ENCODE measurements at regions not wholly inside any gene's neighbourhood (a gene's known extent, or its start where the extent isn't known, plus 50 kb on each side); places are given as distances from the start of the nearest gene placed in this dataset.

DNA sequence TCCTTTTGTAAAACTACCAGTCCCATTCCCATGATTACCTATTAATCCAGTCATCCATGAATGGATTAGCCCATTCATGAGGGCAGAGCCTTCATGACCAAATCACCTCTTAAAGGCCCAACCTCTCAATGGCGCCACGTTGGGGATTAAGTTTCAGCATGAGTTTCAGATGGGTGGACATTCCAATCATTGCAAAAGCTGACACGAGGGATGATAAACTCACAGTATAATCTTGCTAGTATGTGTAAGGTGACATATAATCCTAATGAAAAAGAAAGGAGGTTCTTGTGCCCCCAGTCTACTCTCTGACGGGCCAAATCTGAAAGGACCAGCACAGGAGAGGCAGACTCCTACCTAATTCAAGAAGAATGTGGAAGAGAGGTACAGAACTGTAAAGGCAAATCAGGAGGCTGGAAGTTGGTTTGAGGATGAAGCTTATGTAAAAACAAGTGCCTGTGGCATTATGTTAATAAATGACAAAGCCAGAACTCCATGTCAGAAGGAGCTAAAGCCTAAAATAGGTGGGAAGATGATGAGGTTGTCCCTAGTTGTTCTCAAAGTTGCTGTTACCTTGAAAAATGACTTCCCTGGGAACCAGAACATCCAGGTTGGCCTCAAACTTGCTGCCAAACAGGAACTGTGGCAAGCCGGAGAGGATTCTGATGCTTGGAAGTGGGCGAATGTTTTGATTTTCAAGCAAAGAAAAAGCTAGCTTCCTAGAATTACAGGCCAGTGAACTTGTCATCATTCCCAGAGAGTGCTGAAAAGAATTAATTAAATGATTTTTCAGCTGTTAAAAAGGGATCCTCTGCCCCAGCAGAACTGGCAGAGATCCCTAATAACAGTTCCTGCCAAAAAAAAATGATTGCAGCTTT, 106.5 kb upstream of the TIAM2 start:
- WGBS (ENCODE audit: insufficient coverage), result 89% methylated on average over 2 of the region's 6 CpGs
- Histone ChIP-seq H3K27ac (ENCODE audit: low read length in 2 of 2) (no peak overlapping the region), H2AFZ (ENCODE audit: insufficient read depth, low read depth, low read length, poor library complexity, severe bottlenecking) (no peak overlapping the region), H3K36me3 (replicated peaks in 1 of 2; ENCODE audit: control extremely low read depth in 1 of 2, control insufficient read depth in 1 of 2, extremely low read depth in 1 of 2, insufficient read depth in 2 of 2, low read length in 1 of 2) (peaks cover 0 to 2% of the 10 kb centered on the region in 2 experiments), H3K27me3 (replicated peaks in 1 of 4; ENCODE audit: control extremely low read depth in 1 of 4, control insufficient read depth in 3 of 4, insufficient read depth in 4 of 4, low read length in 3 of 4) (no peaks in the 10 kb centered on the region), H4K20me1 (ENCODE audit: control insufficient read depth, insufficient read depth, low read length, poor library complexity, severe bottlenecking) (no peaks in the 10 kb centered on the region), H3K9me3 (ENCODE audit: control extremely low read depth in 1 of 3, control insufficient read depth in 2 of 3, insufficient read depth in 1 of 3, low read length in 2 of 3) (no peaks in the 10 kb centered on the region), H3K4me2 (replicated peaks; ENCODE audit: low read depth, low read length, poor library complexity, severe bottlenecking) (no peak overlapping the region), H3K9ac (ENCODE audit: low read length) (no peak overlapping the region), H3K4me1 (ENCODE audit: control insufficient read depth in 2 of 2, insufficient read depth in 2 of 2, low read length in 2 of 2) (no peaks in the 10 kb centered on the region), H3K79me2 (ENCODE audit: control insufficient read depth, insufficient read depth, low read length) (peaks cover 2% of the 10 kb centered on the region), H3K4me3 (ENCODE audit: control extremely low read depth in 1 of 5, extremely low read depth in 1 of 5, insufficient read depth in 1 of 5, low read depth in 2 of 5, low read length in 4 of 5) (no peak overlapping the region)
- CTCF ChIA-PET, result interaction anchor here (1.3 to 1.4 kb wide), 2 partner anchors 213 to 287 kb away, joined by 3 read pairs; no protein-coding TSS in a partner anchor
- TF ChIP-seq EZH2 (IDR thresholded peaks at IDR 0.05; ENCODE audit: borderline replicate concordance, insufficient read depth, low read depth, low read length, poor library complexity, severe bottlenecking), result no peak
- TF ChIP-seq, protein P1, sequence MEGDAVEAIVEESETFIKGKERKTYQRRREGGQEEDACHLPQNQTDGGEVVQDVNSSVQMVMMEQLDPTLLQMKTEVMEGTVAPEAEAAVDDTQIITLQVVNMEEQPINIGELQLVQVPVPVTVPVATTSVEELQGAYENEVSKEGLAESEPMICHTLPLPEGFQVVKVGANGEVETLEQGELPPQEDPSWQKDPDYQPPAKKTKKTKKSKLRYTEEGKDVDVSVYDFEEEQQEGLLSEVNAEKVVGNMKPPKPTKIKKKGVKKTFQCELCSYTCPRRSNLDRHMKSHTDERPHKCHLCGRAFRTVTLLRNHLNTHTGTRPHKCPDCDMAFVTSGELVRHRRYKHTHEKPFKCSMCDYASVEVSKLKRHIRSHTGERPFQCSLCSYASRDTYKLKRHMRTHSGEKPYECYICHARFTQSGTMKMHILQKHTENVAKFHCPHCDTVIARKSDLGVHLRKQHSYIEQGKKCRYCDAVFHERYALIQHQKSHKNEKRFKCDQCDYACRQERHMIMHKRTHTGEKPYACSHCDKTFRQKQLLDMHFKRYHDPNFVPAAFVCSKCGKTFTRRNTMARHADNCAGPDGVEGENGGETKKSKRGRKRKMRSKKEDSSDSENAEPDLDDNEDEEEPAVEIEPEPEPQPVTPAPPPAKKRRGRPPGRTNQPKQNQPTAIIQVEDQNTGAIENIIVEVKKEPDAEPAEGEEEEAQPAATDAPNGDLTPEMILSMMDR (IDR thresholded peaks at IDR 0.05), result no peak
- Mint-ChIP-seq H3K4me3 (no peak overlapping the region), H3K4me1 (no peaks in the 10 kb centered on the region), H3K9me3 (ENCODE audit: insufficient read depth) (no peaks in the 10 kb centered on the region), H3K27me3 (no peaks in the 10 kb centered on the region), H3K27ac (no peak overlapping the region)
- DNase-seq, result no peak
- no peak for ATAC-seq (ENCODE audit: low read depth)
- POLR2A ChIA-PET, result no interaction called here
- intact Hi-C loops (cut with micrococcal nuclease), result no loop called here

GRCh38 chr6:154890874-154891273, 104.2 kb upstream of the TIAM2 start:
- Mint-ChIP-seq H3K4me1 (no peaks in the 10 kb centered on the region), H3K4me3 (no peak overlapping the region), H3K9me3 (ENCODE audit: insufficient read depth) (no peaks in the 10 kb centered on the region), H3K27me3 (no peaks in the 10 kb centered on the region), H3K27ac (no peak overlapping the region)
- peaks cover 0 to 2% of the 10 kb centered on the region in 2 experiments for H3K36me3 ChIP-seq (replicated peaks in 1 of 2; ENCODE audit: control extremely low read depth in 1 of 2, control insufficient read depth in 1 of 2, extremely low read depth in 1 of 2, insufficient read depth in 2 of 2, low read length in 1 of 2)
- H3K27ac ChIP-seq (ENCODE audit: low read length in 2 of 2), result no peak overlapping the region
- H3K79me2 ChIP-seq (ENCODE audit: control insufficient read depth, insufficient read depth, low read length), result peaks cover 2% of the 10 kb centered on the region
- no peaks in the 10 kb centered on the region for H3K4me1 ChIP-seq (ENCODE audit: control insufficient read depth in 2 of 2, insufficient read depth in 2 of 2, low read length in 2 of 2)
- TF ChIP-seq, protein P1 (IDR thresholded peaks at IDR 0.05), result no peak
- TF ChIP-seq EZH2 (IDR thresholded peaks at IDR 0.05; ENCODE audit: borderline replicate concordance, insufficient read depth, low read depth, low read length, poor library complexity, severe bottlenecking), result no peak
- H3K4me2 ChIP-seq (replicated peaks; ENCODE audit: low read depth, low read length, poor library complexity, severe bottlenecking), result no peak overlapping the region
- H4K20me1 ChIP-seq (ENCODE audit: control insufficient read depth, insufficient read depth, low read length, poor library complexity, severe bottlenecking), result no peaks in the 10 kb centered on the region
- intact Hi-C loops (cut with micrococcal nuclease), result no loop called here
- H3K27me3 ChIP-seq (replicated peaks in 1 of 4; ENCODE audit: control extremely low read depth in 1 of 4, control insufficient read depth in 3 of 4, insufficient read depth in 4 of 4, low read length in 3 of 4), result no peaks in the 10 kb centered on the region
- ATAC-seq (ENCODE audit: low read depth), result no peak
- H3K4me3 ChIP-seq (ENCODE audit: control extremely low read depth in 1 of 5, extremely low read depth in 1 of 5, insufficient read depth in 1 of 5, low read depth in 2 of 5, low read length in 4 of 5), result no peak overlapping the region
- POLR2A ChIA-PET, result no interaction called here
- WGBS (ENCODE audit: insufficient coverage), result no CpG with 5 or more reads among the region's 3 CpGs
- CTCF ChIA-PET, result interaction anchor here (0.6 kb wide), 1 partner anchor 17 kb away, joined by 3 read pairs; no protein-coding TSS in a partner anchor
- no peak for DNase-seq
- no peak overlapping the region for H2AFZ ChIP-seq (ENCODE audit: insufficient read depth, low read depth, low read length, poor library complexity, severe bottlenecking)
- no peaks in the 10 kb centered on the region for H3K9me3 ChIP-seq (ENCODE audit: control extremely low read depth in 1 of 3, control insufficient read depth in 2 of 3, insufficient read depth in 1 of 3, low read length in 2 of 3)
- H3K9ac ChIP-seq (ENCODE audit: low read length), result no peak overlapping the region
